ENCODE measurements at regions not wholly inside any gene's neighbourhood (a gene's known extent, or its start where the extent isn't known, plus 50 kb on each side); places are given as distances from the start of the nearest gene placed in this dataset.

DNA sequence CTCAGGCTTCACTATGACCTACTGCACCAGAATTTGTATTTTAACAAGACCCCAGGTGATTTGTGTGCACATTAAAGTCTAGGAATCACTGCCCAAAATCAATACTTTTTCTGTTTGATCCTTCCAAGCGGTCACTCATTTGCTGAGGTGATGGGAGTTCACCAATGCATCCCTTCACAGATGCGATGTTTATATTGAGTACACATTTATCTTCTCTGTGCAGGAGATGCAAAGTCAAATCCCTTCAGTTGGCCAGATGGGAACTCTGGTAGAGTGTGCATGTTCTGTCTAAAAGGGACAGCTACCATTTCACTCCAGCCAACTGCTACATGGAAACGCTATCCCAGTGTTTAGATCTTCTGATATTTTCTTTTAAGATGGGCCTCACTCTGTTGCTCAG lies 122.6 kb upstream of the HS3ST2 start:
- TF ChIP-seq, protein P1, sequence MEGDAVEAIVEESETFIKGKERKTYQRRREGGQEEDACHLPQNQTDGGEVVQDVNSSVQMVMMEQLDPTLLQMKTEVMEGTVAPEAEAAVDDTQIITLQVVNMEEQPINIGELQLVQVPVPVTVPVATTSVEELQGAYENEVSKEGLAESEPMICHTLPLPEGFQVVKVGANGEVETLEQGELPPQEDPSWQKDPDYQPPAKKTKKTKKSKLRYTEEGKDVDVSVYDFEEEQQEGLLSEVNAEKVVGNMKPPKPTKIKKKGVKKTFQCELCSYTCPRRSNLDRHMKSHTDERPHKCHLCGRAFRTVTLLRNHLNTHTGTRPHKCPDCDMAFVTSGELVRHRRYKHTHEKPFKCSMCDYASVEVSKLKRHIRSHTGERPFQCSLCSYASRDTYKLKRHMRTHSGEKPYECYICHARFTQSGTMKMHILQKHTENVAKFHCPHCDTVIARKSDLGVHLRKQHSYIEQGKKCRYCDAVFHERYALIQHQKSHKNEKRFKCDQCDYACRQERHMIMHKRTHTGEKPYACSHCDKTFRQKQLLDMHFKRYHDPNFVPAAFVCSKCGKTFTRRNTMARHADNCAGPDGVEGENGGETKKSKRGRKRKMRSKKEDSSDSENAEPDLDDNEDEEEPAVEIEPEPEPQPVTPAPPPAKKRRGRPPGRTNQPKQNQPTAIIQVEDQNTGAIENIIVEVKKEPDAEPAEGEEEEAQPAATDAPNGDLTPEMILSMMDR (IDR thresholded peaks at IDR 0.05) = no peak
- TF ChIP-seq POLR2A (IDR thresholded peaks at IDR 0.05) = no peak

Measured in right lobe of liver (tissue), 4 donors.